SIG-M5 treated with dmso at 0.1 percent for 504 hours (cell line): ENCODE measurements at regions not wholly inside any gene's neighbourhood (a gene's known extent, or its start where the extent isn't known, plus 50 kb on each side); places are given as distances from the start of the nearest gene placed in this dataset.
"Not testable (repeated sequence)": the region's sequence is repeated elsewhere in the genome, so short reads cannot be mapped to it uniquely, and the experiment has no call there.

Source experiments
- DNase-seq: peaks from one replicate; lab custom pipeline; 2025; ENCODE audit not compliant: unreplicated experiment; lab: John Stamatoyannopoulos, UW

- DNase-seq = no peak
Observed at GRCh38 chr12:115813256-115813655, 464.2 kb downstream of the MED13L start.

- no peak for DNase-seq
Observed at GRCh38 chr12:115811929-115812328, 465.6 kb downstream of the MED13L start.

- no peak for DNase-seq
Observed at GRCh38 chr12:115811045-115811444, 466.4 kb downstream of the MED13L start.

- DNase-seq = no peak
Observed at GRCh38 chr12:115810122-115810901, 467.2 kb downstream of the MED13L start.

- DNase-seq = no peak
Observed at GRCh38 chr12:115806000-115806399, 471.5 kb downstream of the MED13L start.

- DNase-seq = no peak
Observed at GRCh38 chr12:115802767-115803166, 474.7 kb downstream of the MED13L start.

- no peak for DNase-seq
Observed at GRCh38 chr12:115801871-115802270, 475.6 kb downstream of the MED13L start.

- no peak for DNase-seq
Observed at GRCh38 chr12:115799610-115800009, 477.9 kb downstream of the MED13L start.

- no peak for DNase-seq
Observed at GRCh38 chr12:115798309-115798917, 479.1 kb downstream of the MED13L start.

- no peak for DNase-seq
Observed at GRCh38 chr12:115794659-115795081, 482.8 kb downstream of the MED13L start.

GRCh38 chr12:115791331-115791730 lies 486.2 kb downstream of the MED13L start:
- DNase-seq = no peak

- no peak for DNase-seq
Observed at GRCh38 chr12:115790526-115790925, 487.0 kb downstream of the MED13L start.

GRCh38 chr12:115786490-115786889 lies 491.0 kb downstream of the MED13L start:
- not testable (repeated sequence) for DNase-seq

GRCh38 chr12:115785548-115785947 lies 491.9 kb downstream of the MED13L start:
- no peak for DNase-seq

GRCh38 chr12:115776399-115776798 lies 501.1 kb downstream of the MED13L start:
- no peak for DNase-seq

GRCh38 chr12:115774148-115774895 lies 503.2 kb downstream of the MED13L start:
- DNase-seq = no peak

GRCh38 chr12:115771601-115772000 lies 505.9 kb downstream of the MED13L start:
- no peak for DNase-seq

GRCh38 chr12:115771065-115771464 lies 506.4 kb downstream of the MED13L start:
- DNase-seq = no peak

GRCh38 chr12:115770643-115771042 lies 506.9 kb downstream of the MED13L start:
- DNase-seq = no peak

GRCh38 chr12:115767916-115768315 lies 509.6 kb downstream of the MED13L start:
- no peak for DNase-seq

GRCh38 chr12:115763982-115764621 lies 513.4 kb downstream of the MED13L start:
- no peak for DNase-seq
